H1 (cell line): ENCODE measurements at regions not wholly inside any gene's neighbourhood (a gene's known extent, or its start where the extent isn't known, plus 50 kb on each side); places are given as distances from the start of the nearest gene placed in this dataset.

Experiments
- NANOG ChIP-seq: IDR thresholded peaks from 2 replicates; pipeline ENCODE4 v1.6.1; 2011; ENCODE audit warnings: low read length, low read depth, mild to moderate bottlenecking, inconsistent platforms; ENCODE audit not compliant: insufficient read depth, poor library complexity, severe bottlenecking
- SAP30 ChIP-seq: fragments of 300-600 bp; sonication (generic); IDR thresholded peaks from 2 replicates; pipeline ENCODE4 v1.7.1; 2012; ENCODE audit warnings: low read length, moderate library complexity, mild to moderate bottlenecking, inconsistent platforms; ENCODE audit not compliant: insufficient read depth, insufficient replicate concordance
- ZNF274 ChIP-seq: IDR thresholded peaks from 2 replicates; pipeline ENCODE4 v1.7.0; 2012; ENCODE audit warnings: low read length, borderline replicate concordance; ENCODE audit errors: extremely low read depth
- TF ChIP-seq, protein P1 (sequence below): fragments of 300-600 bp; sonication (generic); IDR thresholded peaks from 2 replicates; pipeline ENCODE4 v1.7.1; 2012; ENCODE audit warnings: low read length, moderate library complexity, mild to moderate bottlenecking, inconsistent platforms; ENCODE audit not compliant: insufficient replicate concordance
- TF ChIP-seq, protein P2 (sequence below): IDR thresholded peaks from 2 replicates; pipeline ENCODE4 v1.6.1; 2012; ENCODE audit warnings: low read length, inconsistent platforms

DNA sequence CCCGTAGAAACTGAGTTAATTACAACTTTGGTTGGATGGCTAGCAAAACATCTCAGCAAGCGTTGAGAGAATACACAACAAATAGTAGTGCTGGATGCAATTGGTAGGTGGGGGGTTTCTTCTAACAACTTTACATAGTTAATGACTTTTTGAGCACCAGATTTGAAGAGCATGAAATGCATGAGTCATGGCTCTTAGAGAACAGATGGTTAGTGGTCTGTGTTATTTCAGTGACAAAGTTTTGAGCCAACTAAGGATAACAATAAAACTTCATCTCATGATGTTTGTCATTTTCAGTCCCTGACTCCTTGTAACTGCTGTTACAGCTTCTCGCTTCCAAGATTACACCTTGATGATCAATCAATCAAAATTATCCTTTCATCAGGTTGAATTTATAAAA, 399.0 kb upstream of the BRINP1 start (continued):
- TF ChIP-seq, protein P1, sequence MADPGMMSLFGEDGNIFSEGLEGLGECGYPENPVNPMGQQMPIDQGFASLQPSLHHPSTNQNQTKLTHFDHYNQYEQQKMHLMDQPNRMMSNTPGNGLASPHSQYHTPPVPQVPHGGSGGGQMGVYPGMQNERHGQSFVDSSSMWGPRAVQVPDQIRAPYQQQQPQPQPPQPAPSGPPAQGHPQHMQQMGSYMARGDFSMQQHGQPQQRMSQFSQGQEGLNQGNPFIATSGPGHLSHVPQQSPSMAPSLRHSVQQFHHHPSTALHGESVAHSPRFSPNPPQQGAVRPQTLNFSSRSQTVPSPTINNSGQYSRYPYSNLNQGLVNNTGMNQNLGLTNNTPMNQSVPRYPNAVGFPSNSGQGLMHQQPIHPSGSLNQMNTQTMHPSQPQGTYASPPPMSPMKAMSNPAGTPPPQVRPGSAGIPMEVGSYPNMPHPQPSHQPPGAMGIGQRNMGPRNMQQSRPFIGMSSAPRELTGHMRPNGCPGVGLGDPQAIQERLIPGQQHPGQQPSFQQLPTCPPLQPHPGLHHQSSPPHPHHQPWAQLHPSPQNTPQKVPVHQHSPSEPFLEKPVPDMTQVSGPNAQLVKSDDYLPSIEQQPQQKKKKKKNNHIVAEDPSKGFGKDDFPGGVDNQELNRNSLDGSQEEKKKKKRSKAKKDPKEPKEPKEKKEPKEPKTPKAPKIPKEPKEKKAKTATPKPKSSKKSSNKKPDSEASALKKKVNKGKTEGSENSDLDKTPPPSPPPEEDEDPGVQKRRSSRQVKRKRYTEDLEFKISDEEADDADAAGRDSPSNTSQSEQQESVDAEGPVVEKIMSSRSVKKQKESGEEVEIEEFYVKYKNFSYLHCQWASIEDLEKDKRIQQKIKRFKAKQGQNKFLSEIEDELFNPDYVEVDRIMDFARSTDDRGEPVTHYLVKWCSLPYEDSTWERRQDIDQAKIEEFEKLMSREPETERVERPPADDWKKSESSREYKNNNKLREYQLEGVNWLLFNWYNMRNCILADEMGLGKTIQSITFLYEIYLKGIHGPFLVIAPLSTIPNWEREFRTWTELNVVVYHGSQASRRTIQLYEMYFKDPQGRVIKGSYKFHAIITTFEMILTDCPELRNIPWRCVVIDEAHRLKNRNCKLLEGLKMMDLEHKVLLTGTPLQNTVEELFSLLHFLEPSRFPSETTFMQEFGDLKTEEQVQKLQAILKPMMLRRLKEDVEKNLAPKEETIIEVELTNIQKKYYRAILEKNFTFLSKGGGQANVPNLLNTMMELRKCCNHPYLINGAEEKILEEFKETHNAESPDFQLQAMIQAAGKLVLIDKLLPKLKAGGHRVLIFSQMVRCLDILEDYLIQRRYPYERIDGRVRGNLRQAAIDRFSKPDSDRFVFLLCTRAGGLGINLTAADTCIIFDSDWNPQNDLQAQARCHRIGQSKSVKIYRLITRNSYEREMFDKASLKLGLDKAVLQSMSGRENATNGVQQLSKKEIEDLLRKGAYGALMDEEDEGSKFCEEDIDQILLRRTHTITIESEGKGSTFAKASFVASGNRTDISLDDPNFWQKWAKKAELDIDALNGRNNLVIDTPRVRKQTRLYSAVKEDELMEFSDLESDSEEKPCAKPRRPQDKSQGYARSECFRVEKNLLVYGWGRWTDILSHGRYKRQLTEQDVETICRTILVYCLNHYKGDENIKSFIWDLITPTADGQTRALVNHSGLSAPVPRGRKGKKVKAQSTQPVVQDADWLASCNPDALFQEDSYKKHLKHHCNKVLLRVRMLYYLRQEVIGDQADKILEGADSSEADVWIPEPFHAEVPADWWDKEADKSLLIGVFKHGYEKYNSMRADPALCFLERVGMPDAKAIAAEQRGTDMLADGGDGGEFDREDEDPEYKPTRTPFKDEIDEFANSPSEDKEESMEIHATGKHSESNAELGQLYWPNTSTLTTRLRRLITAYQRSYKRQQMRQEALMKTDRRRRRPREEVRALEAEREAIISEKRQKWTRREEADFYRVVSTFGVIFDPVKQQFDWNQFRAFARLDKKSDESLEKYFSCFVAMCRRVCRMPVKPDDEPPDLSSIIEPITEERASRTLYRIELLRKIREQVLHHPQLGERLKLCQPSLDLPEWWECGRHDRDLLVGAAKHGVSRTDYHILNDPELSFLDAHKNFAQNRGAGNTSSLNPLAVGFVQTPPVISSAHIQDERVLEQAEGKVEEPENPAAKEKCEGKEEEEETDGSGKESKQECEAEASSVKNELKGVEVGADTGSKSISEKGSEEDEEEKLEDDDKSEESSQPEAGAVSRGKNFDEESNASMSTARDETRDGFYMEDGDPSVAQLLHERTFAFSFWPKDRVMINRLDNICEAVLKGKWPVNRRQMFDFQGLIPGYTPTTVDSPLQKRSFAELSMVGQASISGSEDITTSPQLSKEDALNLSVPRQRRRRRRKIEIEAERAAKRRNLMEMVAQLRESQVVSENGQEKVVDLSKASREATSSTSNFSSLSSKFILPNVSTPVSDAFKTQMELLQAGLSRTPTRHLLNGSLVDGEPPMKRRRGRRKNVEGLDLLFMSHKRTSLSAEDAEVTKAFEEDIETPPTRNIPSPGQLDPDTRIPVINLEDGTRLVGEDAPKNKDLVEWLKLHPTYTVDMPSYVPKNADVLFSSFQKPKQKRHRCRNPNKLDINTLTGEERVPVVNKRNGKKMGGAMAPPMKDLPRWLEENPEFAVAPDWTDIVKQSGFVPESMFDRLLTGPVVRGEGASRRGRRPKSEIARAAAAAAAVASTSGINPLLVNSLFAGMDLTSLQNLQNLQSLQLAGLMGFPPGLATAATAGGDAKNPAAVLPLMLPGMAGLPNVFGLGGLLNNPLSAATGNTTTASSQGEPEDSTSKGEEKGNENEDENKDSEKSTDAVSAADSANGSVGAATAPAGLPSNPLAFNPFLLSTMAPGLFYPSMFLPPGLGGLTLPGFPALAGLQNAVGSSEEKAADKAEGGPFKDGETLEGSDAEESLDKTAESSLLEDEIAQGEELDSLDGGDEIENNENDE = no peak
- TF ChIP-seq, protein P2, sequence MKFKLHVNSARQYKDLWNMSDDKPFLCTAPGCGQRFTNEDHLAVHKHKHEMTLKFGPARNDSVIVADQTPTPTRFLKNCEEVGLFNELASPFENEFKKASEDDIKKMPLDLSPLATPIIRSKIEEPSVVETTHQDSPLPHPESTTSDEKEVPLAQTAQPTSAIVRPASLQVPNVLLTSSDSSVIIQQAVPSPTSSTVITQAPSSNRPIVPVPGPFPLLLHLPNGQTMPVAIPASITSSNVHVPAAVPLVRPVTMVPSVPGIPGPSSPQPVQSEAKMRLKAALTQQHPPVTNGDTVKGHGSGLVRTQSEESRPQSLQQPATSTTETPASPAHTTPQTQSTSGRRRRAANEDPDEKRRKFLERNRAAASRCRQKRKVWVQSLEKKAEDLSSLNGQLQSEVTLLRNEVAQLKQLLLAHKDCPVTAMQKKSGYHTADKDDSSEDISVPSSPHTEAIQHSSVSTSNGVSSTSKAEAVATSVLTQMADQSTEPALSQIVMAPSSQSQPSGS = no peak
- TF ChIP-seq SAP30 (no peak), ZNF274 (no peak), NANOG (no peak)
